ENCODE measurements at regions not wholly inside any gene's neighbourhood (a gene's known extent, or its start where the extent isn't known, plus 50 kb on each side); places are given as distances from the start of the nearest gene placed in this dataset.
"Not testable (repeated sequence)": the region's sequence is repeated elsewhere in the genome, so short reads cannot be mapped to it uniquely, and the experiment has no call there.

GRCh38 chr1:218935408-218935807 lies 238.3 kb upstream of the LYPLAL1 start:
- H3K27ac Mint-ChIP-seq = not testable (repeated sequence)

GRCh38 chr1:218938259-218938658 lies 235.4 kb upstream of the LYPLAL1 start:
- ATAC-seq (no peak), DNase-seq (no peak)
- no peaks in the 10 kb centered on the region for H3K9me3 Mint-ChIP-seq (ENCODE audit: low read depth)
- no peaks in the 10 kb centered on the region for H3K4me1 Mint-ChIP-seq
- H3K27ac Mint-ChIP-seq = no peak overlapping the region
- H3K36me3 Mint-ChIP-seq = no peaks in the 10 kb centered on the region
- no peaks in the 10 kb centered on the region for H3K27me3 Mint-ChIP-seq
- CTCF ChIA-PET = no interaction called here
- H3K4me3 Mint-ChIP-seq = no peak overlapping the region

More at GRCh38 chr1:218935408-218935807, 238.3 kb upstream of the LYPLAL1 start:
- H3K36me3 Mint-ChIP-seq; ATAC-seq; H3K4me3 Mint-ChIP-seq; H3K9me3 Mint-ChIP-seq (ENCODE audit: low read depth); CTCF ChIA-PET; DNase-seq; H3K4me1 Mint-ChIP-seq; H3K27me3 Mint-ChIP-seq: not testable (repeated sequence)

GRCh38 chr1:218939095-218939494 lies 234.6 kb upstream of the LYPLAL1 start:
- no peaks in the 10 kb centered on the region for H3K9me3 Mint-ChIP-seq (ENCODE audit: low read depth)
- no peak overlapping the region for H3K27ac Mint-ChIP-seq
- ATAC-seq (no peak), DNase-seq (no peak)
- H3K4me1 Mint-ChIP-seq = no peaks in the 10 kb centered on the region
- H3K27me3 Mint-ChIP-seq = no peaks in the 10 kb centered on the region
- CTCF ChIA-PET = no interaction called here
- H3K36me3 Mint-ChIP-seq = no peaks in the 10 kb centered on the region
- H3K4me3 Mint-ChIP-seq = no peak overlapping the region

GRCh38 chr1:218942431-218942830 lies 231.2 kb upstream of the LYPLAL1 start:
- H3K36me3 Mint-ChIP-seq = no peaks in the 10 kb centered on the region
- H3K9me3 Mint-ChIP-seq (ENCODE audit: low read depth) = no peaks in the 10 kb centered on the region
- H3K27ac Mint-ChIP-seq = no peak overlapping the region
- ATAC-seq (no peak), DNase-seq (no peak)
- CTCF ChIA-PET = no interaction called here
- H3K4me1 Mint-ChIP-seq = no peaks in the 10 kb centered on the region
- no peaks in the 10 kb centered on the region for H3K27me3 Mint-ChIP-seq
- no peak overlapping the region for H3K4me3 Mint-ChIP-seq

GRCh38 chr1:218943371-218943770 lies 230.3 kb upstream of the LYPLAL1 start:
- no peaks in the 10 kb centered on the region for H3K4me1 Mint-ChIP-seq
- H3K27me3 Mint-ChIP-seq = no peaks in the 10 kb centered on the region
- no peak for ATAC-seq
- H3K27ac Mint-ChIP-seq = no peak overlapping the region
- H3K36me3 Mint-ChIP-seq = no peaks in the 10 kb centered on the region
- no peaks in the 10 kb centered on the region for H3K9me3 Mint-ChIP-seq (ENCODE audit: low read depth)
- CTCF ChIA-PET = no interaction called here
- DNase-seq = no peak
- no peak overlapping the region for H3K4me3 Mint-ChIP-seq

- CTCF ChIA-PET = no interaction called here
- ATAC-seq (no peak), DNase-seq (no peak)
- H3K4me1 Mint-ChIP-seq = no peaks in the 10 kb centered on the region
- no peaks in the 10 kb centered on the region for H3K36me3 Mint-ChIP-seq
- H3K27me3 Mint-ChIP-seq = no peaks in the 10 kb centered on the region
- H3K9me3 Mint-ChIP-seq (ENCODE audit: low read depth) = no peaks in the 10 kb centered on the region
- H3K27ac Mint-ChIP-seq = no peak overlapping the region
- no peak overlapping the region for H3K4me3 Mint-ChIP-seq
These were observed 228.6 kb upstream of the LYPLAL1 start for GRCh38 chr1:218945050-218945449.

GRCh38 chr1:218946147-218946546 lies 227.5 kb upstream of the LYPLAL1 start:
- Mint-ChIP-seq H3K4me1 (no peaks in the 10 kb centered on the region), H3K27ac (no peak overlapping the region), H3K27me3 (no peaks in the 10 kb centered on the region), H3K4me3 (no peak overlapping the region), H3K9me3 (ENCODE audit: low read depth) (no peaks in the 10 kb centered on the region), H3K36me3 (no peaks in the 10 kb centered on the region)
- DNase-seq (no peak), ATAC-seq (no peak)
- CTCF ChIA-PET = no interaction called here

- DNase-seq = no peak
- Mint-ChIP-seq H3K4me1 (no peaks in the 10 kb centered on the region), H3K36me3 (no peaks in the 10 kb centered on the region), H3K9me3 (ENCODE audit: low read depth) (no peaks in the 10 kb centered on the region), H3K4me3 (no peak overlapping the region), H3K27me3 (no peaks in the 10 kb centered on the region), H3K27ac (no peak overlapping the region)
- ATAC-seq = no peak
- CTCF ChIA-PET = no interaction called here
These were observed 225.2 kb upstream of the LYPLAL1 start for GRCh38 chr1:218948446-218948845.

GRCh38 chr1:218953386-218953785 lies 220.3 kb upstream of the LYPLAL1 start:
- Mint-ChIP-seq H3K4me1 (no peaks in the 10 kb centered on the region), H3K27ac (no peak overlapping the region), H3K27me3 (no peaks in the 10 kb centered on the region), H3K36me3 (no peaks in the 10 kb centered on the region), H3K4me3 (no peak overlapping the region), H3K9me3 (ENCODE audit: low read depth) (no peaks in the 10 kb centered on the region)
- no peak for DNase-seq
- ATAC-seq = no peak
- CTCF ChIA-PET = no interaction called here

- no peak overlapping the region for H3K4me3 Mint-ChIP-seq
- no peaks in the 10 kb centered on the region for H3K27me3 Mint-ChIP-seq
- CTCF ChIA-PET = no interaction called here
- H3K9me3 Mint-ChIP-seq (ENCODE audit: low read depth) = no peaks in the 10 kb centered on the region
- ATAC-seq = no peak
- no peak for DNase-seq
- no peaks in the 10 kb centered on the region for H3K4me1 Mint-ChIP-seq
- no peaks in the 10 kb centered on the region for H3K36me3 Mint-ChIP-seq
- no peak overlapping the region for H3K27ac Mint-ChIP-seq
These were observed 215.7 kb upstream of the LYPLAL1 start for GRCh38 chr1:218957971-218958370.

GRCh38 chr1:218959784-218960183 lies 213.9 kb upstream of the LYPLAL1 start:
- no peak for DNase-seq
- ATAC-seq = no peak
- no peaks in the 10 kb centered on the region for H3K27me3 Mint-ChIP-seq
- no peaks in the 10 kb centered on the region for H3K9me3 Mint-ChIP-seq (ENCODE audit: low read depth)
- no peak overlapping the region for H3K4me3 Mint-ChIP-seq
- no peak overlapping the region for H3K27ac Mint-ChIP-seq
- CTCF ChIA-PET = no interaction called here
- H3K4me1 Mint-ChIP-seq = no peaks in the 10 kb centered on the region
- H3K36me3 Mint-ChIP-seq = no peaks in the 10 kb centered on the region

GRCh38 chr1:218964471-218965185 lies 209.1 kb upstream of the LYPLAL1 start:
- H3K4me1 Mint-ChIP-seq = no peaks in the 10 kb centered on the region
- no peak overlapping the region for H3K27ac Mint-ChIP-seq
- no peak for ATAC-seq
- H3K27me3 Mint-ChIP-seq = no peaks in the 10 kb centered on the region
- CTCF ChIA-PET = no interaction called here
- DNase-seq = no peak
- H3K4me3 Mint-ChIP-seq = no peak overlapping the region
- no peaks in the 10 kb centered on the region for H3K36me3 Mint-ChIP-seq
- H3K9me3 Mint-ChIP-seq (ENCODE audit: low read depth) = no peaks in the 10 kb centered on the region

GRCh38 chr1:218965821-218966220 lies 207.9 kb upstream of the LYPLAL1 start:
- Mint-ChIP-seq H3K36me3 (no peaks in the 10 kb centered on the region), H3K4me1 (no peaks in the 10 kb centered on the region), H3K4me3 (no peak overlapping the region), H3K27ac (no peak overlapping the region), H3K9me3 (ENCODE audit: low read depth) (no peaks in the 10 kb centered on the region), H3K27me3 (no peaks in the 10 kb centered on the region)
- no peak for DNase-seq
- CTCF ChIA-PET = no interaction called here
- ATAC-seq = no peak

- DNase-seq (no peak), ATAC-seq (no peak)
- H3K27ac Mint-ChIP-seq = no peak overlapping the region
- H3K27me3 Mint-ChIP-seq = no peaks in the 10 kb centered on the region
- H3K36me3 Mint-ChIP-seq = no peaks in the 10 kb centered on the region
- H3K9me3 Mint-ChIP-seq (ENCODE audit: low read depth) = no peaks in the 10 kb centered on the region
- CTCF ChIA-PET = no interaction called here
- no peak overlapping the region for H3K4me3 Mint-ChIP-seq
- H3K4me1 Mint-ChIP-seq = no peaks in the 10 kb centered on the region
These were observed 206.4 kb upstream of the LYPLAL1 start for GRCh38 chr1:218967254-218967653.

- ATAC-seq (no peak), DNase-seq (no peak)
- Mint-ChIP-seq H3K4me3 (no peak overlapping the region), H3K36me3 (no peaks in the 10 kb centered on the region), H3K27me3 (no peaks in the 10 kb centered on the region), H3K9me3 (ENCODE audit: low read depth) (peaks cover 2% of the 10 kb centered on the region), H3K27ac (no peak overlapping the region), H3K4me1 (no peaks in the 10 kb centered on the region)
- CTCF ChIA-PET = no interaction called here
These were observed 205.8 kb upstream of the LYPLAL1 start for GRCh38 chr1:218967836-218968235.

All from activated CD8-positive, alpha-beta memory T cell treated with anti-CD3 and anti-CD28 coated beads, Interleukin-2, amount 10 ng/mL, durations not matched to agents 7 days and 5 days (primary cell).